Transverse colon (tissue), 4 donors: ENCODE measurements at regions not wholly inside any gene's neighbourhood (a gene's known extent, or its start where the extent isn't known, plus 50 kb on each side); places are given as distances from the start of the nearest gene placed in this dataset.

Experiments
- CTCF ChIP-seq, 5 experiments: fragments of 200-600 bp in 3 of 5; fragments of 450-650 bp in 2 of 5; sonication (generic) in 3 of 5; IDR thresholded peaks; 1 replicate in 2 of 5; 2 replicates in 3 of 5; pipeline ENCODE4 v1.5.1; 2016 to 2017; ENCODE audit warnings: antibody characterized with exemption in 5 of 5, inconsistent platforms in 3 of 5, mild to moderate bottlenecking in 2 of 5, moderate library complexity in 1 of 5
- POLR2A ChIP-seq: fragments of 450-650 bp; IDR thresholded peaks from one replicate; pipeline ENCODE4 v1.6.1; 2016; ENCODE audit warnings: antibody characterized with exemption, mild to moderate bottlenecking, moderate library complexity
- POLR2AphosphoS5 ChIP-seq, 3 donors: sonication (generic); formaldehyde crosslinking; IDR thresholded peaks; one replicate each; pipeline ENCODE4 v1.6.1; 2016; ENCODE audit warnings: antibody characterized with exemption in 3 of 3

- TF ChIP-seq CTCF (IDR thresholded peaks at IDR 0.05) (no peak), POLR2A (no peak), POLR2AphosphoS5 (IDR thresholded peaks at IDR 0.05) (no peak)
Observed at GRCh38 chr4:13766761-13767540, 139.4 kb upstream of the BOD1L1 start.
